ENCODE measurements at regions not wholly inside any gene's neighbourhood (a gene's known extent, or its start where the extent isn't known, plus 50 kb on each side); places are given as distances from the start of the nearest gene placed in this dataset.
"Not testable (repeated sequence)": the region's sequence is repeated elsewhere in the genome, so short reads cannot be mapped to it uniquely, and the experiment has no call there.

DNA sequence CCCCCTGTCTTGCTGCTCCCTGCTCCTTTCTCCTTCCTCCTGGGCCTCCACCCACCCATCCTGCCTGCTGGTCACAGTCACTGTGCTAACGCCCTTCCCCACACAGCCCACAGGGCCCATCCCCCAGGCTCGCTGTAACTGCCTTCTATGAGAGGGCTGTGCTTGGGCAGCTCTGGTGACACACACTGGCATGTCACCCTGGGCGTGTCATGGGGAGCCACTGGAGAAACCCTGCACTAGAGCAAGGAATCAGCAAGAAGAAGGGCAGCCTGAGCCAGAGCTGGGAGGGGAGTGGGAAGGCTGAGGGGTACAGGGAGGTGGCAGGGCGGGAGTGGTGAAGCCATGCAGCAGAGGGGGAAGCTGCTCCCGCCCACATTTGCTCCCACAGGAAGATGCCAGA is 128.4 kb upstream of the FOXD4L5 start:
- TF ChIP-seq, protein P1, sequence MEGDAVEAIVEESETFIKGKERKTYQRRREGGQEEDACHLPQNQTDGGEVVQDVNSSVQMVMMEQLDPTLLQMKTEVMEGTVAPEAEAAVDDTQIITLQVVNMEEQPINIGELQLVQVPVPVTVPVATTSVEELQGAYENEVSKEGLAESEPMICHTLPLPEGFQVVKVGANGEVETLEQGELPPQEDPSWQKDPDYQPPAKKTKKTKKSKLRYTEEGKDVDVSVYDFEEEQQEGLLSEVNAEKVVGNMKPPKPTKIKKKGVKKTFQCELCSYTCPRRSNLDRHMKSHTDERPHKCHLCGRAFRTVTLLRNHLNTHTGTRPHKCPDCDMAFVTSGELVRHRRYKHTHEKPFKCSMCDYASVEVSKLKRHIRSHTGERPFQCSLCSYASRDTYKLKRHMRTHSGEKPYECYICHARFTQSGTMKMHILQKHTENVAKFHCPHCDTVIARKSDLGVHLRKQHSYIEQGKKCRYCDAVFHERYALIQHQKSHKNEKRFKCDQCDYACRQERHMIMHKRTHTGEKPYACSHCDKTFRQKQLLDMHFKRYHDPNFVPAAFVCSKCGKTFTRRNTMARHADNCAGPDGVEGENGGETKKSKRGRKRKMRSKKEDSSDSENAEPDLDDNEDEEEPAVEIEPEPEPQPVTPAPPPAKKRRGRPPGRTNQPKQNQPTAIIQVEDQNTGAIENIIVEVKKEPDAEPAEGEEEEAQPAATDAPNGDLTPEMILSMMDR (IDR thresholded peaks at IDR 0.05; ENCODE audit: insufficient read depth, low read length, poor library complexity, severe bottlenecking): not testable (repeated sequence)
- not testable (repeated sequence) for TF ChIP-seq EZH2phosphoT487 (conservative IDR thresholded peaks at IDR 0.05; ENCODE audit: low read length)
